Caco-2 (cell line): ENCODE measurements at regions not wholly inside any gene's neighbourhood (a gene's known extent, or its start where the extent isn't known, plus 50 kb on each side); places are given as distances from the start of the nearest gene placed in this dataset.
"Not testable (repeated sequence)": the region's sequence is repeated elsewhere in the genome, so short reads cannot be mapped to it uniquely, and the experiment has no call there.

Experiments
- BruUV-seq: library from RNA; stranded (reverse); fragments of 400-500 nt; replicated peaks from 2 replicates; lab custom pipeline; 2021; lab: Mats Ljungman, UMichigan
- CTCF ChIA-PET: fragments of 300-600 bp; sonication (Branson Sonifier 250); formaldehyde crosslinking; loops from one replicate; lab custom pipeline; 2022; ENCODE audit warnings: antibody characterized with exemption; lab: Charles Lee
- POLR2A ChIA-PET: fragments of 300-600 bp; sonication (Branson Sonifier 250); formaldehyde crosslinking; loops from one replicate; lab custom pipeline; 2022; ENCODE audit warnings: antibody characterized with exemption; lab: Charles Lee
- DNase-seq, 2 experiments: peaks; one replicate each; pipeline versions ENCODE4 v3.0.0 to v3.0.0-alpha.2; 2020 to 2022
- H3K27me3 ChIP-seq: replicated peaks from 2 replicates; pipeline ENCODE4 v1.6.0; 2011; ENCODE audit warnings: low read length; ENCODE audit not compliant: control insufficient read depth, insufficient read depth
- H3K36me3 ChIP-seq: 2 replicates; pipeline ENCODE4 v1.5.1; 2011; ENCODE audit warnings: low read length; ENCODE audit not compliant: control insufficient read depth, insufficient read depth
- H3K4me1 ChIP-seq: fragments of 250-450 bp; sonication (Bioruptor Pico); 2 replicates; pipeline ENCODE4 v1.5.1; 2020; ENCODE audit warnings: mild to moderate bottlenecking
- H3K4me3 ChIP-seq: 2 replicates; pipeline ENCODE4 v1.5.1; 2011; ENCODE audit warnings: low read depth, mild to moderate bottlenecking, control low read depth, low read length
- H3K9me3 ChIP-seq: fragments of 250-450 bp; sonication (Bioruptor Pico); 2 replicates; pipeline ENCODE4 v1.5.1; 2020; ENCODE audit warnings: mild to moderate bottlenecking, moderate library complexity
- H3K27ac Mint-ChIP-seq: one replicate; pipeline ENCODE4 v1.8.0; 2022; ENCODE audit warnings: mixed read lengths; ENCODE audit not compliant: unreplicated experiment
- H3K27me3 Mint-ChIP-seq: one replicate; pipeline ENCODE4 v1.8.0; 2022; ENCODE audit warnings: mixed read lengths; ENCODE audit not compliant: insufficient read depth, unreplicated experiment
- H3K36me3 Mint-ChIP-seq: one replicate; pipeline ENCODE4 v1.8.0; 2022; ENCODE audit warnings: mild to moderate bottlenecking, mixed read lengths; ENCODE audit not compliant: insufficient read depth, unreplicated experiment
- H3K4me1 Mint-ChIP-seq: one replicate; pipeline ENCODE4 v1.8.0; 2022; ENCODE audit warnings: low read depth, mixed read lengths; ENCODE audit not compliant: unreplicated experiment
- H3K4me3 Mint-ChIP-seq: one replicate; pipeline ENCODE4 v1.8.0; 2022; ENCODE audit warnings: mild to moderate bottlenecking, moderate library complexity, mixed read lengths; ENCODE audit not compliant: unreplicated experiment
- H3K9me3 Mint-ChIP-seq: one replicate; pipeline ENCODE4 v1.8.0; 2022; ENCODE audit warnings: mixed read lengths; ENCODE audit not compliant: unreplicated experiment
- intact Hi-C: fragments of 100-400 bp; cut with micrococcal nuclease; formaldehyde crosslinking; loops from one replicate; pipeline ENCODE4 v1.10.0; 2022; ENCODE audit not compliant: unreplicated experiment

DNA sequence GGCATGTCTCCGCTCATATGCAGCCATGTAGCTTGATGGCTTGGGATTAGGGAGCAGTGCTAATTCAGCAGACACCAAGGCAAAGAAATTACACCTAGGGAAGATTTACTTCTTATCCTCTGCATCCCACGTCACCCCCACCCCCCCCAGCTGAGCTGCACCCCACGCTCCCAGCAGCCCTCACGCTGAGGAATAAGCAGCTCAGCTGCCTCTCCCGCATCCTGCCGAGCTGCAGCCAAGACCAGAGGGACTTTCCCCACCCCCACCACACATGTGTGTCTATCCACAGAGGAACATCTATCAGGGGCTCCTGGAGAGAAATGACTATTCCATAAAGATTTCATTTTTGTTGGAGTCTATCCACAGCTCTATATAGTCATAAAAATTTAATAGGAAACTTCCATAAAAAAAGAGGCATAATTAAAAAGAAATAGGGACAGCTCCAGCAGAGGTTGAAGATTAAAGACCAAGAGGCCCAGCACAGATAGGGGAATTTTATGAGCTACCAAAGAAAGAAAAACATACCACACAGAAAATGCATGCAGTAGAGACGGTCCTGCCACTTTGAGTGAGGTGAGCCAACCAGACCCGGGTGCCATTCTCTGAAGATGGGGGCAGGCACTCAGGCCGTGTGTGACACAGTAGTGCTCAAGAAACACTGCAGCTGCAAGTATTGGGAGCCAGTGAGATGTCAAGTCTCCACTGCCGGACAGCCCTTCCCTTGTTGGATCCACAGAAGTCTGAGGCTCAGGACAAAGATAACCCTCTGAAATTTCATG, 274.8 kb downstream of the BCL2L11 start:
- H3K27me3 Mint-ChIP-seq, H3K27me3 ChIP-seq, H3K27ac Mint-ChIP-seq, H3K4me3 ChIP-seq, DNase-seq, H3K9me3 Mint-ChIP-seq, H3K36me3 Mint-ChIP-seq, H3K4me1 Mint-ChIP-seq, POLR2A ChIA-PET, H3K36me3 ChIP-seq, H3K4me1 ChIP-seq, H3K9me3 ChIP-seq, CTCF ChIA-PET, BruUV-seq, H3K4me3 Mint-ChIP-seq, intact Hi-C loops: not testable (repeated sequence)

DNA sequence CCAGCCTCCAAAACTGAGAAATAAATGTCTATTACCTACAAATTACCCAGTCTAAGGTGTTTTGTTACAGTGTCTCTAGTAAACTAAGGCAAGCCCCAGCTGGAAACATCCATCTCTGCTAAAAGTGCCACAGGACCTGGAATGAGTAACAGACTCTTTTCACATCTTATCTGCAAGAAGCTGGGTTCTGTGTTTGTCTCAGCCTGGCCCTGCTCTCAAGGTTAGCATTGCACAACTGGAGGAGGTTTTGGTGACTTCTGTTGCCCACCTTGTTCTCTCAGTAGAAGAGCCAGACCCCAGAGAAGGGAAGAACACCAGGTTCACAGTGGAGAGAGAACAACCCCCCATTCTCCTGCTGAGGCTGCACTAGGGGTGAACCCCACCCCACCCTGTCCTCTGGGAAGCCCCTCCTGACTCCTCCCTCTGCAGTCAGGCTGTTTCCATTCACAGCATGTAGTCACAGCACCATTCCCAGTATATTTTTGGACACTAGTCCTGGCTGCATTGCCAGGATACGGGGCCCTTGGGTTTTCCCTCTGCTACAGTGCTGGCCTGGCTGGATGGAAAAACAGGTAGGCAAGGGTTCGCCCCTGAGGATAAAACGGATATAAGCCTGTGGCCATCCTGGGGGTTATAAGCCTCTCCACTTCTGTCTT, 280.0 kb downstream of the BCL2L11 start:
- H3K27me3 ChIP-seq, BruUV-seq, H3K4me1 ChIP-seq, intact Hi-C loops, H3K4me1 Mint-ChIP-seq, H3K4me3 Mint-ChIP-seq, H3K27ac Mint-ChIP-seq, CTCF ChIA-PET, DNase-seq, H3K9me3 Mint-ChIP-seq, H3K27me3 Mint-ChIP-seq, POLR2A ChIA-PET, H3K36me3 Mint-ChIP-seq, H3K4me3 ChIP-seq, H3K9me3 ChIP-seq, H3K36me3 ChIP-seq: not testable (repeated sequence)

DNA sequence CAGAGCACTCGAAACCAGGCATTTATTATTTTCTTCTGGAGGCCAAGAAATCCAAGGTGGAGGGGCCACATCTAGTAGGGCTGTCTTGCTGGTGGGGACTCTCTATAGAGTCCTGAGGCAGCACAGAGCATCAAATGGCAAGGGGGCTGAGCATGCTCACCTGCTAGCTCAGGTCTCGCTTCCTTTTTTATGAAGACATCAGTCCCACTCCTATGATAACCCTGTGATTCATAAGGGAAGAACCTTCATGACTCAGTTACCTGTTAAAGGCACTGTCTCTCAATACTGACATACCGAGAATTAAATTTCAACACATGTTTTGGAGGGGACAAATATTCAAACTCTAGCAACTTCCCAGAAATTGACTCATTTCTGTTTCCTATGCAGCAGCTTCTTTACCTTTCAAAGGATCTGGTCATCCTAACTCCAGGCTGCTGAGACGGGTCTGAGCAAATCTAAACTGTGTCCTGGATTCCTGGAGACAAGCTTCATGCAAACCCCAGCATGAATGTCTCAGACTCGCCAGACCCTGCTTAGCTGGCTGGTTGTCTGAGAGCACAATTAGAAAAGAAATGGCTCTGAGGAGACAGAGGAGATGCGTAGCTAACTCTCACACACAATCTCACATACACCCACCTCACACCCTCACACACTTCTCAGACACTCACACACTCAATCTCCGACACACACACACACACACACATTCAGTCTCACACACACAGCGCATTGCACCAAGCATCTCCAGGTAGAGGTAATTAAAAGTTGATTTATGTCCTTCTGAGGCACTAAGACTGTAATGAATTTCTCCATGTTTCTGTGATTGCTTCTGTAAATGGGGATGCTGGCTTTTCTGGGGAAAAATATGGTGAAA, 280.8 kb downstream of the BCL2L11 start:
- H3K36me3 Mint-ChIP-seq, intact Hi-C loops, H3K27me3 ChIP-seq, H3K36me3 ChIP-seq, H3K27me3 Mint-ChIP-seq, H3K4me1 Mint-ChIP-seq, H3K9me3 Mint-ChIP-seq, DNase-seq, H3K9me3 ChIP-seq, CTCF ChIA-PET, H3K4me1 ChIP-seq, BruUV-seq, H3K4me3 Mint-ChIP-seq, H3K4me3 ChIP-seq, POLR2A ChIA-PET: not testable (repeated sequence)
- H3K27ac Mint-ChIP-seq: peak overlapping the region; percentile 38

DNA sequence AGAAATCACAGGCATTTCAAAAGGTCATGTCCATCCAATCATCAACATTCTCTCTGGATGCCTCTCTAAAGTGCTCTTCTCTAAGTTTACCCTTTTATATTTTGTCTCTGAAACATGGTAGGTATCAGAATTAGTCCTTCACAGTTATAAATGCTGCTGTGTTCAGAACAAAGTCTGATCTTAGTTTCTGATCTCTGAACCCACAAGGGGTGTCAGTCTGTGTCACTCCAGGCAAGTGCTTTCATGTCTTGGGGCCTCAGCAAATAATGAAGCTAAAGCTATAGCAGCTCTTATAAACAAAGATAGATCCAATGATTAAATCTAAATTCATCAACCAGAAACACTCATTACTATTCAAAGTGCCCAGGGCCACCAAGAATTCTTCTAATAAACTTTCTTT, 281.7 kb downstream of the BCL2L11 start:
- intact Hi-C loops, H3K4me1 ChIP-seq, H3K4me1 Mint-ChIP-seq, H3K4me3 ChIP-seq, H3K9me3 Mint-ChIP-seq, H3K9me3 ChIP-seq, H3K27me3 ChIP-seq, H3K27ac Mint-ChIP-seq, H3K4me3 Mint-ChIP-seq, H3K27me3 Mint-ChIP-seq, H3K36me3 Mint-ChIP-seq, BruUV-seq, H3K36me3 ChIP-seq, CTCF ChIA-PET, POLR2A ChIA-PET, DNase-seq: not testable (repeated sequence)

DNA sequence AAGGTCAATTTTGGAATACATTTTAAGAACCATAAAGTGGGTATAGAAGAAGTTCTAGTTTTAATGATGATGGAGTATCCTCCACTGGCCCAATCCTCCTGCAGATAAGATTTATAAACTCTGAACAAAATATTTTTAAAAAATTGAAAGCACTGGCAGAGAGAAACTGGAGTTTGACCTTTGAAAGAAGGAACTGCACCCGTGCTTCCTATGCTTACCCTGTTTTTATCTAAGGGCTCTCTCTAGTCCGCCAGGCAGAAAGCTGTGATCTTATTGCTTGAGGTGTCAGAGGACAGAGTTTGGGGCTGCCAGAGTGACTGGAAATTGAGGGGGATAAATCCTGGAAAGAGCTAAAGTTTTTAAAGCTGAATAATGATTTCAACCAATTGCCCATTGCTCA, 282.6 kb downstream of the BCL2L11 start:
- H3K9me3 ChIP-seq, POLR2A ChIA-PET, intact Hi-C loops: not testable (repeated sequence)

DNA sequence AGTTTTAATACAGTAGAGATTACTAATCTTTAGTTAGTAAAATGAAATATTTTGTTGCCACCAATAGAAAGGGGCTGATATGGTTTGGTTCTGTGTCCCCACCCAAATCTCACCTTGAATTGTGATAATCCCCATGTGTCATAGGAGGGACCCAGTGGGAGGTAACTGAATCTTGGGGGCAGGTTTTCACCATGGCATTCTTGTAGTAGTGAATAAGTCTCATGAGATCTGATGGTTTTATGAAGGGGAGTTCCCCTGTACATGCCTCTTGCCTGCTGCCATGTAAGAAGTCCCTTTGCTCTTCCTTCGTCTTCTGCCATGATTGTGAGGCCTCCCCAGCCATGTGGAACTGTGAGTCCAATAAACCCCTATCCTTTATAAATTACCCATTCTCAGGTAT, 285.9 kb downstream of the BCL2L11 start:
- H3K36me3 Mint-ChIP-seq, POLR2A ChIA-PET, H3K36me3 ChIP-seq, H3K27me3 Mint-ChIP-seq, H3K27ac Mint-ChIP-seq, H3K9me3 ChIP-seq, H3K9me3 Mint-ChIP-seq, H3K4me1 ChIP-seq, H3K4me3 Mint-ChIP-seq, DNase-seq, H3K4me3 ChIP-seq, H3K4me1 Mint-ChIP-seq, CTCF ChIA-PET, BruUV-seq, intact Hi-C loops, H3K27me3 ChIP-seq: not testable (repeated sequence)

More for the DNA sequence above, 282.6 kb downstream of the BCL2L11 start:
- BruUV-seq, CTCF ChIA-PET, H3K27me3 Mint-ChIP-seq, H3K4me1 ChIP-seq, H3K36me3 ChIP-seq, H3K4me3 Mint-ChIP-seq, H3K9me3 Mint-ChIP-seq, H3K4me1 Mint-ChIP-seq, H3K27ac Mint-ChIP-seq, H3K36me3 Mint-ChIP-seq, DNase-seq, H3K4me3 ChIP-seq, H3K27me3 ChIP-seq: not testable (repeated sequence)
